AG04450 (cell line): ENCODE measurements at regions not wholly inside any gene's neighbourhood (a gene's known extent, or its start where the extent isn't known, plus 50 kb on each side); places are given as distances from the start of the nearest gene placed in this dataset.

Source experiments
- CTCF ChIA-PET: fragments of 300-600, 350-600 bp; formaldehyde crosslinking; extraction: SDS; loops from one replicate; lab custom pipeline; 2022; ENCODE audit warnings: antibody characterized with exemption, inconsistent platforms; lab: Charles Lee
- POLR2A ChIA-PET: fragments of 350-600 bp; formaldehyde crosslinking; extraction: SDS; loops from one replicate; lab custom pipeline; 2021; ENCODE audit warnings: antibody characterized with exemption, inconsistent platforms; lab: Yijun Ruan, JAX
- DNase-seq: peaks from one replicate; pipeline ENCODE4 v3.0.0-alpha.2; 2011; ENCODE audit warnings: low read depth, low spot score
- H3K27ac ChIP-seq: one replicate; pipeline ENCODE4 v1.5.1; 2012; ENCODE audit warnings: low read depth, low read length, control low read depth
- H3K27me3 ChIP-seq: one replicate; pipeline ENCODE4 v1.6.0; 2012; ENCODE audit warnings: low read length; ENCODE audit not compliant: control insufficient read depth, insufficient read depth
- H3K4me3 ChIP-seq: 2 replicates; pipeline ENCODE4 v1.5.1; 2011; ENCODE audit warnings: mild to moderate bottlenecking, low read depth, low read length, control low read depth
- H3K9me3 ChIP-seq: 2 replicates; pipeline ENCODE4 v1.5.1; 2012; ENCODE audit warnings: low read length; ENCODE audit not compliant: control insufficient read depth, insufficient read depth
- CTCF ChIP-seq: IDR thresholded peaks from 2 replicates; pipeline ENCODE4 v1.5.1; 2011; ENCODE audit warnings: low read depth, low read length, control low read depth, inconsistent platforms

GRCh38 chr22:26937213-26937612 is 279.8 kb downstream of the MIAT start:
- POLR2A ChIA-PET = no interaction called here
- TF ChIP-seq CTCF = no peak

GRCh38 chr22:26939466-26939865 is 282.1 kb downstream of the MIAT start:
- ChIA-PET CTCF (no interaction called here), POLR2A (no interaction called here)
- H3K4me3 ChIP-seq = no peak overlapping the region
- no peak for TF ChIP-seq CTCF
- peaks cover 11% of the 10 kb centered on the region for H3K27me3 ChIP-seq
- H3K27ac ChIP-seq = no peak overlapping the region
- DNase-seq = no peak
- H3K9me3 ChIP-seq = peaks cover 6% of the 10 kb centered on the region; the same call in 1 of the 2 replicates

More at GRCh38 chr22:26937213-26937612, 279.8 kb downstream of the MIAT start:
- no peak for DNase-seq
- H3K4me3 ChIP-seq = no peak overlapping the region
- CTCF ChIA-PET = no interaction called here
- H3K27ac ChIP-seq = no peak overlapping the region
- H3K9me3 ChIP-seq = peaks cover 6% of the 10 kb centered on the region; the same call in 1 of the 2 replicates
- H3K27me3 ChIP-seq = peaks cover 16% of the 10 kb centered on the region

GRCh38 chr22:26941896-26942636 is 284.7 kb downstream of the MIAT start:
- Histone ChIP-seq H3K4me3 (no peak overlapping the region), H3K27ac (no peak overlapping the region), H3K9me3 (no peaks in the 10 kb centered on the region; the same call in 1 of the 2 replicates), H3K27me3 (peaks cover 8% of the 10 kb centered on the region)
- no peak for TF ChIP-seq CTCF
- CTCF ChIA-PET = no interaction called here
- no peak for DNase-seq
- POLR2A ChIA-PET = no interaction called here

- TF ChIP-seq CTCF = no peak
- H3K9me3 ChIP-seq = no peaks in the 10 kb centered on the region
- H3K4me3 ChIP-seq = no peak overlapping the region
- ChIA-PET CTCF (no interaction called here), POLR2A (no interaction called here)
- no peak overlapping the region for H3K27ac ChIP-seq
- DNase-seq = no peak
- H3K27me3 ChIP-seq = peaks cover 8% of the 10 kb centered on the region
Measured at GRCh38 chr22:26942637-26942957, 285.2 kb downstream of the MIAT start.

GRCh38 chr22:26945565-26945964 is 288.2 kb downstream of the MIAT start:
- no peaks in the 10 kb centered on the region for H3K9me3 ChIP-seq
- DNase-seq = no peak

More at GRCh38 chr22:26945565-26945964, 288.2 kb downstream of the MIAT start:
- TF ChIP-seq CTCF = no peak
- ChIA-PET CTCF (no interaction called here), POLR2A (no interaction called here)
- peaks cover 3% of the 10 kb centered on the region for H3K27me3 ChIP-seq
- H3K27ac ChIP-seq = no peak overlapping the region
- no peak overlapping the region for H3K4me3 ChIP-seq
